BLaER1 treated with 17β-estradiol and CSF1 and Interleukin-3, amounts not matched to agents 10 nM and 100 nM (cell line): ENCODE measurements at regions not wholly inside any gene's neighbourhood (a gene's known extent, or its start where the extent isn't known, plus 50 kb on each side); places are given as distances from the start of the nearest gene placed in this dataset.

ENCODE experiments used
- H3K27ac ChIP-seq, 11 experiments: shearing (Covaris generic); formaldehyde crosslinking; 2 replicates each; pipeline ENCODE4 v1.8.1; 2022
- H3K27me3 ChIP-seq, 11 experiments: shearing (Covaris generic); formaldehyde crosslinking; 2 replicates each; pipeline ENCODE4 v1.8.1; 2022
- H3K36me3 ChIP-seq, 11 experiments: shearing (Covaris generic); formaldehyde crosslinking; 2 replicates each; pipeline ENCODE4 v1.8.1; 2022
- H3K4me1 ChIP-seq, 10 experiments: shearing (Covaris generic); formaldehyde crosslinking; 2 replicates each; pipeline ENCODE4 v1.8.1; 2022
- H3K4me2 ChIP-seq, 11 experiments: shearing (Covaris generic); formaldehyde crosslinking; 2 replicates each; pipeline ENCODE4 v1.8.1; 2022
- H3K4me3 ChIP-seq, 10 experiments: shearing (Covaris generic); formaldehyde crosslinking; 2 replicates each; pipeline ENCODE4 v1.8.1; 2022
- H3K9ac ChIP-seq, 11 experiments: shearing (Covaris generic); formaldehyde crosslinking; 2 replicates each; pipeline ENCODE4 v1.8.1; 2022
- H3K9me3 ChIP-seq, 11 experiments: shearing (Covaris generic); formaldehyde crosslinking; replicated peaks in 1 of 11; 2 replicates each; pipeline ENCODE4 v1.8.1; 2022
- H4K20me1 ChIP-seq, 11 experiments: shearing (Covaris generic); formaldehyde crosslinking; 2 replicates each; pipeline ENCODE4 v1.8.1; 2022
- Cebpa-rat ChIP-seq, 11 experiments: shearing (Covaris generic); IDR thresholded peaks; 2 replicates each; pipeline ENCODE4 v1.8.1; 2022

- no peaks in the 10 kb centered on the region for H3K36me3 ChIP-seq
- H3K27me3 ChIP-seq, result no peaks in the 10 kb centered on the region
- no peak overlapping the region for H3K4me3 ChIP-seq
- peaks cover 0 to 17% (median 0%) of the 10 kb centered on the region in 10 experiments; a peak in 2 of 20 replicates for H3K4me1 ChIP-seq
- no peaks in the 10 kb centered on the region for H3K9me3 ChIP-seq
- no peak for TF ChIP-seq Cebpa-rat (IDR thresholded peaks at IDR 0.05)
- H3K4me2 ChIP-seq, result peak overlapping the region in 2 of 11 experiments; percentile 8 to 21; a peak in 3 of 22 replicates
- no peaks in the 10 kb centered on the region for H4K20me1 ChIP-seq
- H3K27ac ChIP-seq, result no peak overlapping the region
- no peak overlapping the region for H3K9ac ChIP-seq
Observed at GRCh38 chr12:91937706-91938105, 207.9 kb downstream of the BTG1 start.

GRCh38 chr12:91937009-91937408 lies 208.6 kb downstream of the BTG1 start:
- H3K27me3 ChIP-seq, result no peaks in the 10 kb centered on the region
- peaks cover 0 to 17% (median 0%) of the 10 kb centered on the region in 10 experiments; a peak in 2 of 20 replicates for H3K4me1 ChIP-seq
- H4K20me1 ChIP-seq, result no peaks in the 10 kb centered on the region
- TF ChIP-seq Cebpa-rat (IDR thresholded peaks at IDR 0.05), result no peak
- H3K4me3 ChIP-seq, result no peak overlapping the region
- no peak overlapping the region for H3K27ac ChIP-seq
- no peaks in the 10 kb centered on the region for H3K9me3 ChIP-seq
- no peaks in the 10 kb centered on the region for H3K36me3 ChIP-seq
- no peak overlapping the region for H3K9ac ChIP-seq
- H3K4me2 ChIP-seq, result peak overlapping the region in 2 of 11 experiments; percentile 8 to 21; a peak in 2 of 22 replicates

GRCh38 chr12:91935296-91935695 lies 210.3 kb downstream of the BTG1 start:
- Histone ChIP-seq H3K4me3 (no peak overlapping the region), H4K20me1 (no peaks in the 10 kb centered on the region), H3K27ac (no peak overlapping the region), H3K9me3 (no peaks in the 10 kb centered on the region), H3K9ac (no peak overlapping the region), H3K27me3 (no peaks in the 10 kb centered on the region), H3K4me1 (peaks cover 0 to 9% (median 0%) of the 10 kb centered on the region in 10 experiments; a peak in 2 of 20 replicates), H3K36me3 (no peaks in the 10 kb centered on the region), H3K4me2 (no peak overlapping the region)
- no peak for TF ChIP-seq Cebpa-rat (IDR thresholded peaks at IDR 0.05)

- H3K27ac ChIP-seq, result no peak overlapping the region
- no peak overlapping the region for H3K4me3 ChIP-seq
- no peaks in the 10 kb centered on the region for H3K27me3 ChIP-seq
- H3K4me1 ChIP-seq, result no peaks in the 10 kb centered on the region
- no peaks in the 10 kb centered on the region for H3K36me3 ChIP-seq
- no peak overlapping the region for H3K4me2 ChIP-seq
- H4K20me1 ChIP-seq, result no peaks in the 10 kb centered on the region
- no peak overlapping the region for H3K9ac ChIP-seq
- no peaks in the 10 kb centered on the region for H3K9me3 ChIP-seq
- no peak for TF ChIP-seq Cebpa-rat (IDR thresholded peaks at IDR 0.05)
Observed at GRCh38 chr12:91931111-91931510, 214.5 kb downstream of the BTG1 start.

GRCh38 chr12:91928501-91928900 lies 217.1 kb downstream of the BTG1 start:
- Histone ChIP-seq H3K4me1 (no peaks in the 10 kb centered on the region), H4K20me1 (no peaks in the 10 kb centered on the region), H3K9me3 (peaks cover 0 to 13% (median 11%) of the 10 kb centered on the region in 11 experiments; a peak in 18 of 22 replicates), H3K4me2 (no peak overlapping the region), H3K36me3 (no peaks in the 10 kb centered on the region), H3K4me3 (no peak overlapping the region), H3K27me3 (no peaks in the 10 kb centered on the region), H3K9ac (no peak overlapping the region), H3K27ac (no peak overlapping the region)
- TF ChIP-seq Cebpa-rat (IDR thresholded peaks at IDR 0.05), result no peak

- TF ChIP-seq Cebpa-rat (IDR thresholded peaks at IDR 0.05), result no peak
- Histone ChIP-seq H3K36me3 (no peaks in the 10 kb centered on the region), H3K9me3 (peaks cover 0 to 14% (median 12%) of the 10 kb centered on the region in 11 experiments; a peak in 18 of 22 replicates), H3K27me3 (no peaks in the 10 kb centered on the region), H4K20me1 (no peaks in the 10 kb centered on the region), H3K4me3 (no peak overlapping the region), H3K4me1 (no peaks in the 10 kb centered on the region), H3K27ac (no peak overlapping the region), H3K4me2 (no peak overlapping the region), H3K9ac (no peak overlapping the region)
Observed at GRCh38 chr12:91926848-91927247, 218.8 kb downstream of the BTG1 start.

GRCh38 chr12:91924827-91925226 lies 220.8 kb downstream of the BTG1 start:
- Histone ChIP-seq H3K9me3 (peaks cover 0 to 14% (median 12%) of the 10 kb centered on the region in 11 experiments; a peak in 18 of 22 replicates), H3K27me3 (no peaks in the 10 kb centered on the region), H3K27ac (no peak overlapping the region), H4K20me1 (no peaks in the 10 kb centered on the region), H3K4me1 (no peaks in the 10 kb centered on the region), H3K4me2 (no peak overlapping the region), H3K9ac (no peak overlapping the region), H3K4me3 (no peak overlapping the region), H3K36me3 (no peaks in the 10 kb centered on the region)
- no peak for TF ChIP-seq Cebpa-rat (IDR thresholded peaks at IDR 0.05)

- Histone ChIP-seq H3K9me3 (peaks cover 0 to 14% (median 12%) of the 10 kb centered on the region in 11 experiments; a peak in 18 of 22 replicates), H3K27me3 (no peaks in the 10 kb centered on the region), H3K36me3 (no peaks in the 10 kb centered on the region), H3K4me1 (no peaks in the 10 kb centered on the region), H3K4me2 (no peak overlapping the region), H3K9ac (no peak overlapping the region), H3K4me3 (no peak overlapping the region), H4K20me1 (no peaks in the 10 kb centered on the region), H3K27ac (no peak overlapping the region)
- no peak for TF ChIP-seq Cebpa-rat (IDR thresholded peaks at IDR 0.05)
Observed at GRCh38 chr12:91923864-91924263, 221.8 kb downstream of the BTG1 start.

- Histone ChIP-seq H3K9me3 (peaks cover 0 to 14% (median 12%) of the 10 kb centered on the region in 11 experiments; a peak in 18 of 22 replicates), H3K4me3 (no peak overlapping the region), H3K36me3 (no peaks in the 10 kb centered on the region), H4K20me1 (no peaks in the 10 kb centered on the region), H3K27ac (no peak overlapping the region), H3K4me1 (no peaks in the 10 kb centered on the region), H3K9ac (no peak overlapping the region), H3K4me2 (no peak overlapping the region), H3K27me3 (no peaks in the 10 kb centered on the region)
- TF ChIP-seq Cebpa-rat (IDR thresholded peaks at IDR 0.05), result no peak
Observed at GRCh38 chr12:91922674-91923073, 223.0 kb downstream of the BTG1 start.

- Histone ChIP-seq H3K36me3 (no peaks in the 10 kb centered on the region), H3K27me3 (no peaks in the 10 kb centered on the region), H3K9ac (no peak overlapping the region), H3K4me1 (no peaks in the 10 kb centered on the region), H3K4me3 (no peak overlapping the region), H3K27ac (no peak overlapping the region), H4K20me1 (no peaks in the 10 kb centered on the region), H3K9me3 (peaks cover 0 to 14% (median 12%) of the 10 kb centered on the region in 11 experiments; a peak in 18 of 22 replicates), H3K4me2 (no peak overlapping the region)
- no peak for TF ChIP-seq Cebpa-rat (IDR thresholded peaks at IDR 0.05)
Observed at GRCh38 chr12:91922139-91922538, 223.5 kb downstream of the BTG1 start.
